Esophagus muscularis mucosa (tissue), 4 donors: ENCODE measurements at regions not wholly inside any gene's neighbourhood (a gene's known extent, or its start where the extent isn't known, plus 50 kb on each side); places are given as distances from the start of the nearest gene placed in this dataset.

ENCODE experiments used
- CTCF ChIP-seq, 3 experiments: fragments of 200-600 bp in 2 of 3; fragments of 450-650 bp in 1 of 3; sonication (generic) in 2 of 3; IDR thresholded peaks; one replicate each; pipeline ENCODE4 v1.5.1; 2017 to 2019; ENCODE audit warnings: antibody characterized with exemption in 3 of 3, mild to moderate bottlenecking in 2 of 3, moderate library complexity in 1 of 3
- EP300 ChIP-seq: sonication (generic); formaldehyde crosslinking; IDR thresholded peaks from one replicate; pipeline ENCODE4 v1.6.1; 2017; ENCODE audit warnings: antibody characterized with exemption
- POLR2A ChIP-seq: fragments of 450-650 bp; IDR thresholded peaks from one replicate; pipeline ENCODE4 v1.6.1; 2017; ENCODE audit warnings: antibody characterized with exemption, moderate library complexity, mild to moderate bottlenecking, low read depth
- POLR2AphosphoS5 ChIP-seq, 2 donors: sonication (generic); formaldehyde crosslinking; IDR thresholded peaks; one replicate each; pipeline ENCODE4 v1.6.1; 2017; ENCODE audit warnings: antibody characterized with exemption in 2 of 2

- TF ChIP-seq CTCF (IDR thresholded peaks at IDR 0.05) (no peak), POLR2A (no peak), EP300 (no peak), POLR2AphosphoS5 (IDR thresholded peaks at IDR 0.05) (no peak)
These were observed 54.8 kb upstream of the DCLK2 start for GRCh38 chr4:150023489-150023888.
